Natural killer cell treated with Interleukin-12 subunit alpha and Interleukin-12 subunit beta and Interleukin-15 and Interleukin-18, amount 100 ng/mL, for 72 hours (primary cell): ENCODE measurements at regions not wholly inside any gene's neighbourhood (a gene's known extent, or its start where the extent isn't known, plus 50 kb on each side); places are given as distances from the start of the nearest gene placed in this dataset.
"Not testable (repeated sequence)": the region's sequence is repeated elsewhere in the genome, so short reads cannot be mapped to it uniquely, and the experiment has no call there.

Source experiments
- ATAC-seq, 2 donors: fragments of 150-1000 bp; cut with Tn5 transposase in 1 of 2; sonication (Bioruptor Pico), chemical (Tn5 transposase) in 1 of 2; 2 replicates each; pipeline ENCODE4 v1.10.0; 2021
- DNase-seq: peaks from one replicate; pipeline ENCODE4 v3.0.0; 2022; ENCODE audit warnings: low spot score
- H3K27ac Mint-ChIP-seq, 2 donors: 1 replicate in 1 of 2; 2 replicates in 1 of 2; pipeline ENCODE4 v1.8.0; 2022; ENCODE audit warnings: mixed read lengths in 2 of 2, mild to moderate bottlenecking in 1 of 2, moderate library complexity in 1 of 2
- H3K27me3 Mint-ChIP-seq, 2 donors: 1 replicate in 1 of 2; 2 replicates in 1 of 2; pipeline ENCODE4 v1.8.0; 2022; ENCODE audit warnings: mixed read lengths in 2 of 2
- H3K36me3 Mint-ChIP-seq: one replicate; pipeline ENCODE4 v1.8.0; 2022; ENCODE audit warnings: mixed read lengths
- H3K4me1 Mint-ChIP-seq, 2 donors: 1 replicate in 1 of 2; 2 replicates in 1 of 2; pipeline ENCODE4 v1.8.0; 2022; ENCODE audit warnings: low read depth in 2 of 2, mixed read lengths in 2 of 2, mild to moderate bottlenecking in 1 of 2
- H3K4me3 Mint-ChIP-seq: one replicate; pipeline ENCODE4 v1.8.0; 2022; ENCODE audit warnings: mixed read lengths
- H3K9me3 Mint-ChIP-seq: 2 replicates; pipeline ENCODE4 v1.8.0; 2022; ENCODE audit warnings: mixed read lengths

- H3K27me3 Mint-ChIP-seq = no peaks in the 10 kb centered on the region
- ATAC-seq = no peak
Observed at GRCh38 chr15:23855947-23856346, 168.8 kb upstream of the NDN start.

GRCh38 chr15:23857028-23857641 lies 170.0 kb upstream of the NDN start:
- no peak overlapping the region for H3K27ac Mint-ChIP-seq
- H3K9me3 Mint-ChIP-seq = peaks cover 6% of the 10 kb centered on the region
- H3K4me3 Mint-ChIP-seq = no peak overlapping the region
- DNase-seq (no peak), ATAC-seq (no peak)
- no peaks in the 10 kb centered on the region for H3K4me1 Mint-ChIP-seq
- H3K27me3 Mint-ChIP-seq = no peaks in the 10 kb centered on the region
- no peaks in the 10 kb centered on the region for H3K36me3 Mint-ChIP-seq

More at GRCh38 chr15:23855947-23856346, 168.8 kb upstream of the NDN start:
- no peaks in the 10 kb centered on the region for H3K36me3 Mint-ChIP-seq
- no peaks in the 10 kb centered on the region for H3K4me1 Mint-ChIP-seq
- no peak for DNase-seq
- H3K27ac Mint-ChIP-seq = no peak overlapping the region
- H3K4me3 Mint-ChIP-seq = no peak overlapping the region
- H3K9me3 Mint-ChIP-seq = no peaks in the 10 kb centered on the region

- H3K4me3 Mint-ChIP-seq = no peak overlapping the region
- no peak for ATAC-seq
- no peak for DNase-seq
- no peaks in the 10 kb centered on the region for H3K36me3 Mint-ChIP-seq
- H3K27me3 Mint-ChIP-seq = peaks cover 0 to 4% of the 10 kb centered on the region in 2 donors
- no peak overlapping the region for H3K27ac Mint-ChIP-seq
- H3K4me1 Mint-ChIP-seq = no peaks in the 10 kb centered on the region
- peaks cover 13% of the 10 kb centered on the region for H3K9me3 Mint-ChIP-seq
Observed at GRCh38 chr15:23859008-23859407, 171.9 kb upstream of the NDN start.

- H3K36me3 Mint-ChIP-seq = no peaks in the 10 kb centered on the region
- DNase-seq = no peak
- H3K4me1 Mint-ChIP-seq = no peaks in the 10 kb centered on the region
- H3K27ac Mint-ChIP-seq = no peak overlapping the region
- no peak overlapping the region for H3K4me3 Mint-ChIP-seq
- peaks cover 13% of the 10 kb centered on the region for H3K9me3 Mint-ChIP-seq
- peaks cover 0 to 4% of the 10 kb centered on the region in 2 donors for H3K27me3 Mint-ChIP-seq
- ATAC-seq = no peak
Observed at GRCh38 chr15:23860290-23861245, 173.5 kb upstream of the NDN start.

GRCh38 chr15:23866832-23867231 lies 179.7 kb upstream of the NDN start:
- no peaks in the 10 kb centered on the region for H3K36me3 Mint-ChIP-seq
- no peak for ATAC-seq
- H3K4me1 Mint-ChIP-seq = no peaks in the 10 kb centered on the region
- no peak overlapping the region for H3K4me3 Mint-ChIP-seq
- no peak for DNase-seq
- peaks cover 0 to 4% of the 10 kb centered on the region in 2 donors for H3K27me3 Mint-ChIP-seq
- peaks cover 9% of the 10 kb centered on the region for H3K9me3 Mint-ChIP-seq
- H3K27ac Mint-ChIP-seq = no peak overlapping the region

- Mint-ChIP-seq H3K9me3 (peaks cover 3% of the 10 kb centered on the region), H3K4me3 (no peak overlapping the region), H3K27me3 (no peaks in the 10 kb centered on the region), H3K4me1 (no peaks in the 10 kb centered on the region), H3K27ac (no peak overlapping the region), H3K36me3 (peaks cover 1% of the 10 kb centered on the region)
- ATAC-seq (no peak), DNase-seq (no peak)
Observed at GRCh38 chr15:23869396-23869795, 182.3 kb upstream of the NDN start.

GRCh38 chr15:23873613-23874012 lies 186.5 kb upstream of the NDN start:
- not testable (repeated sequence) for H3K36me3 Mint-ChIP-seq, H3K27me3 Mint-ChIP-seq, H3K4me3 Mint-ChIP-seq, DNase-seq, H3K4me1 Mint-ChIP-seq, H3K9me3 Mint-ChIP-seq, ATAC-seq, H3K27ac Mint-ChIP-seq

GRCh38 chr15:23877502-23878412 lies 190.7 kb upstream of the NDN start:
- H3K4me1 Mint-ChIP-seq = no peaks in the 10 kb centered on the region
- H3K4me3 Mint-ChIP-seq = no peak overlapping the region
- H3K9me3 Mint-ChIP-seq = peaks cover 4% of the 10 kb centered on the region
- peaks cover 5% of the 10 kb centered on the region for H3K36me3 Mint-ChIP-seq
- DNase-seq (no peak), ATAC-seq (peak; percentile 36 to 50)
- no peaks in the 10 kb centered on the region for H3K27me3 Mint-ChIP-seq
- no peak overlapping the region for H3K27ac Mint-ChIP-seq

GRCh38 chr15:23881291-23881690 lies 194.2 kb upstream of the NDN start:
- no peaks in the 10 kb centered on the region for H3K27me3 Mint-ChIP-seq
- peaks cover 11% of the 10 kb centered on the region for H3K9me3 Mint-ChIP-seq
- ATAC-seq = no peak
- no peak overlapping the region for H3K27ac Mint-ChIP-seq
- no peak for DNase-seq
- no peaks in the 10 kb centered on the region for H3K4me1 Mint-ChIP-seq
- H3K36me3 Mint-ChIP-seq = no peaks in the 10 kb centered on the region
- no peak overlapping the region for H3K4me3 Mint-ChIP-seq

GRCh38 chr15:23890218-23890617 lies 203.1 kb upstream of the NDN start:
- ATAC-seq = no peak
- H3K27me3 Mint-ChIP-seq = no peaks in the 10 kb centered on the region
- no peak for DNase-seq
- no peak overlapping the region for H3K27ac Mint-ChIP-seq
- peaks cover 5% of the 10 kb centered on the region for H3K36me3 Mint-ChIP-seq
- H3K4me3 Mint-ChIP-seq = no peak overlapping the region
- peaks cover 19% of the 10 kb centered on the region for H3K9me3 Mint-ChIP-seq
- H3K4me1 Mint-ChIP-seq = no peaks in the 10 kb centered on the region

GRCh38 chr15:23897091-23897490 lies 210.0 kb upstream of the NDN start:
- peaks cover 14% of the 10 kb centered on the region for H3K9me3 Mint-ChIP-seq

GRCh38 chr15:23897531-23897930 lies 210.4 kb upstream of the NDN start:
- H3K4me1 Mint-ChIP-seq = no peaks in the 10 kb centered on the region
- no peak overlapping the region for H3K4me3 Mint-ChIP-seq
- no peak for ATAC-seq

More at GRCh38 chr15:23897091-23897490, 210.0 kb upstream of the NDN start:
- ATAC-seq = no peak
- DNase-seq = no peak
- H3K27me3 Mint-ChIP-seq = no peaks in the 10 kb centered on the region
- no peaks in the 10 kb centered on the region for H3K36me3 Mint-ChIP-seq
- no peak overlapping the region for H3K4me3 Mint-ChIP-seq
- no peak overlapping the region for H3K27ac Mint-ChIP-seq
- H3K4me1 Mint-ChIP-seq = no peaks in the 10 kb centered on the region

GRCh38 chr15:23910030-23910429 lies 222.9 kb upstream of the NDN start:
- H3K4me1 Mint-ChIP-seq = no peaks in the 10 kb centered on the region
- H3K9me3 Mint-ChIP-seq = peaks cover 3% of the 10 kb centered on the region
- no peak overlapping the region for H3K27ac Mint-ChIP-seq
- H3K4me3 Mint-ChIP-seq = no peak overlapping the region
- DNase-seq (no peak), ATAC-seq (peak; percentile 24 to 46)
- H3K27me3 Mint-ChIP-seq = no peaks in the 10 kb centered on the region
- H3K36me3 Mint-ChIP-seq = no peaks in the 10 kb centered on the region

More at GRCh38 chr15:23897531-23897930, 210.4 kb upstream of the NDN start:
- Mint-ChIP-seq H3K27me3 (no peaks in the 10 kb centered on the region), H3K9me3 (peaks cover 17% of the 10 kb centered on the region), H3K36me3 (no peaks in the 10 kb centered on the region), H3K27ac (no peak overlapping the region)
- no peak for DNase-seq
